H9 (cell line): ENCODE measurements at regions not wholly inside any gene's neighbourhood (a gene's known extent, or its start where the extent isn't known, plus 50 kb on each side); places are given as distances from the start of the nearest gene placed in this dataset.

ENCODE experiments used
- DNase-seq: peaks from one replicate; pipeline ENCODE4 v3.0.0-alpha.2; 2017
- H2AFZ ChIP-seq: one replicate; pipeline ENCODE4 v1.6.1; 2013; ENCODE audit warnings: mild to moderate bottlenecking, low read length, control low read depth, moderate library complexity
- H2AK5ac ChIP-seq: 2 replicates; pipeline ENCODE4 v1.6.1; 2013; ENCODE audit warnings: low read length, control low read depth, mixed read lengths; ENCODE audit not compliant: insufficient read length
- H2BK120ac ChIP-seq: one replicate; pipeline ENCODE4 v1.6.1; 2013; ENCODE audit warnings: low read depth, mild to moderate bottlenecking, low read length, control low read depth, inconsistent platforms; ENCODE audit not compliant: poor library complexity, severe bottlenecking
- H2BK12ac ChIP-seq: 2 replicates; pipeline ENCODE4 v1.6.1; 2013; ENCODE audit warnings: low read length, control low read depth, mixed read lengths, low read depth; ENCODE audit not compliant: insufficient read length
- H2BK15ac ChIP-seq: 2 replicates; pipeline ENCODE4 v1.6.1; 2013; ENCODE audit warnings: low read depth, low read length, control low read depth
- H2BK20ac ChIP-seq: one replicate; pipeline ENCODE4 v1.6.1; 2013; ENCODE audit warnings: low read depth, mild to moderate bottlenecking, low read length, control low read depth, inconsistent platforms; ENCODE audit not compliant: poor library complexity, severe bottlenecking
- H2BK5ac ChIP-seq: 2 replicates; pipeline ENCODE4 v1.6.1; 2013; ENCODE audit warnings: low read length, control low read depth, mixed read lengths; ENCODE audit not compliant: insufficient read length
- H3K14ac ChIP-seq: 2 replicates; pipeline ENCODE4 v1.6.1; 2013; ENCODE audit warnings: low read length, control low read depth; ENCODE audit not compliant: insufficient read depth
- H3K18ac ChIP-seq: 2 replicates; pipeline ENCODE4 v1.6.1; 2013; ENCODE audit warnings: low read depth, mild to moderate bottlenecking, mixed read lengths, low read length, control low read depth; ENCODE audit not compliant: insufficient read length
- H3K23ac ChIP-seq: 2 replicates; pipeline ENCODE4 v1.6.1; 2013; ENCODE audit warnings: low read length, control low read depth, mixed read lengths, low read depth; ENCODE audit not compliant: insufficient read length
- H3K23me2 ChIP-seq: 2 replicates; pipeline ENCODE4 v1.6.1; 2013; ENCODE audit warnings: low read depth, mild to moderate bottlenecking, mixed read lengths, low read length, control low read depth; ENCODE audit not compliant: insufficient read length, poor library complexity, severe bottlenecking
- H3K27ac ChIP-seq: 2 replicates; pipeline ENCODE4 v1.5.1; 2013; ENCODE audit warnings: low read length, control low read depth, mixed read lengths, low read depth; ENCODE audit not compliant: insufficient read length
- H3K27me3 ChIP-seq: 2 replicates; pipeline ENCODE4 v1.6.1; 2013; ENCODE audit warnings: low read length, control low read depth, inconsistent platforms; ENCODE audit not compliant: insufficient read depth
- H3K4ac ChIP-seq: 2 replicates; pipeline ENCODE4 v1.6.1; 2013; ENCODE audit warnings: low read depth, mild to moderate bottlenecking, control low read depth, inconsistent platforms, low read length, moderate library complexity
- H3K4me1 ChIP-seq: 2 replicates; pipeline ENCODE4 v1.6.1; 2013; ENCODE audit warnings: low read length, control low read depth, inconsistent platforms; ENCODE audit not compliant: insufficient read depth
- H3K4me2 ChIP-seq: 2 replicates; pipeline ENCODE4 v1.6.1; 2013; ENCODE audit warnings: low read length, control low read depth, mixed read lengths; ENCODE audit not compliant: insufficient read length, insufficient read depth
- H3K56ac ChIP-seq: 2 replicates; pipeline ENCODE4 v1.6.1; 2013; ENCODE audit warnings: low read depth, mild to moderate bottlenecking, mixed read lengths, low read length, control low read depth; ENCODE audit not compliant: insufficient read length
- H3K79me1 ChIP-seq: 2 replicates; pipeline ENCODE4 v1.6.1; 2013; ENCODE audit warnings: low read depth, mild to moderate bottlenecking, moderate library complexity, low read length, control low read depth, inconsistent platforms; ENCODE audit not compliant: insufficient read depth, poor library complexity, severe bottlenecking
- H3K79me2 ChIP-seq: 2 replicates; pipeline ENCODE4 v1.6.1; 2013; ENCODE audit warnings: low read length, control low read depth, inconsistent platforms; ENCODE audit not compliant: insufficient read depth
- H3K9ac ChIP-seq: 2 replicates; pipeline ENCODE4 v1.6.1; 2013; ENCODE audit warnings: low read length, control low read depth, mixed read lengths; ENCODE audit not compliant: insufficient read length; ENCODE audit errors: extremely low read depth
- H3K9me3 ChIP-seq: one replicate; pipeline ENCODE4 v1.6.1; 2013; ENCODE audit warnings: low read depth, low read length, inconsistent platforms; ENCODE audit not compliant: control insufficient read depth
- H3T11ph ChIP-seq: one replicate; pipeline ENCODE4 v1.6.1; 2013; ENCODE audit warnings: mild to moderate bottlenecking, low read length, control low read depth, inconsistent platforms
- H4K20me1 ChIP-seq: one replicate; pipeline ENCODE4 v1.6.1; 2013; ENCODE audit not compliant: control insufficient read depth, insufficient read length, insufficient read depth
- H4K5ac ChIP-seq: 2 replicates; pipeline ENCODE4 v1.6.1; 2013; ENCODE audit warnings: low read depth, mild to moderate bottlenecking, mixed read lengths, low read length, control low read depth; ENCODE audit not compliant: insufficient read length
- H4K8ac ChIP-seq: replicated peaks from 2 replicates; pipeline ENCODE4 v1.6.1; 2013; ENCODE audit warnings: low read length, control low read depth, mixed read lengths, low read depth; ENCODE audit not compliant: insufficient read length
- H4K91ac ChIP-seq: 2 replicates; pipeline ENCODE4 v1.6.1; 2013; ENCODE audit warnings: low read depth, mild to moderate bottlenecking, moderate library complexity, mixed read lengths, low read length, control low read depth; ENCODE audit not compliant: insufficient read length
- H3K27ac Mint-ChIP-seq, 3 experiments: 2 replicates in 2 of 3; 3 replicates in 1 of 3; pipeline ENCODE4 v1.8.0; 2020 to 2021; ENCODE audit warnings: mixed read lengths in 3 of 3, mild to moderate bottlenecking in 1 of 3, moderate library complexity in 1 of 3
- H3K27me3 Mint-ChIP-seq: 2 replicates; pipeline ENCODE4 v1.8.0; 2021; ENCODE audit warnings: low read depth, mild to moderate bottlenecking, moderate library complexity, mixed read lengths
- H3K36me3 Mint-ChIP-seq, 3 experiments: 2 replicates in 2 of 3; 3 replicates in 1 of 3; pipeline ENCODE4 v1.8.0; 2020 to 2021; ENCODE audit warnings: low read depth in 3 of 3, mixed read lengths in 3 of 3; ENCODE audit not compliant: insufficient read depth in 1 of 3
- H3K4me1 Mint-ChIP-seq, 2 experiments: 2 replicates each; pipeline ENCODE4 v1.8.0; 2020; ENCODE audit warnings: mixed read lengths in 2 of 2
- H3K4me3 Mint-ChIP-seq, 2 experiments: 2 replicates in 1 of 2; 3 replicates in 1 of 2; pipeline ENCODE4 v1.8.0; 2020 to 2021; ENCODE audit warnings: mild to moderate bottlenecking in 2 of 2, mixed read lengths in 2 of 2, moderate library complexity in 1 of 2
- H3K9me3 Mint-ChIP-seq, 2 experiments: 2 replicates in 1 of 2; 3 replicates in 1 of 2; pipeline ENCODE4 v1.8.0; 2020; ENCODE audit warnings: mild to moderate bottlenecking in 2 of 2, mixed read lengths in 2 of 2, moderate library complexity in 1 of 2
- WGBS: extraction: QIAGEN DNeasy Blood & Tissue Kit; methylation state at CpG from one replicate; pipeline ENCODE4 v1.1.7; 2013; ENCODE audit warnings: missing lambda C conversion rate, low lambda C conversion rate, mixed read lengths; ENCODE audit not compliant: insufficient read length; ENCODE audit errors: extremely low coverage; 5-methylcytosine and 5-hydroxymethylcytosine counted together
- TF ChIP-seq, protein P1 (sequence below): fragments of 200-600 bp; sonication (generic); conservative IDR thresholded peaks from 3 replicates; pipeline ENCODE4 v1.8.0; 2021; ENCODE audit warnings: antibody characterized with exemption, mild to moderate bottlenecking

DNA sequence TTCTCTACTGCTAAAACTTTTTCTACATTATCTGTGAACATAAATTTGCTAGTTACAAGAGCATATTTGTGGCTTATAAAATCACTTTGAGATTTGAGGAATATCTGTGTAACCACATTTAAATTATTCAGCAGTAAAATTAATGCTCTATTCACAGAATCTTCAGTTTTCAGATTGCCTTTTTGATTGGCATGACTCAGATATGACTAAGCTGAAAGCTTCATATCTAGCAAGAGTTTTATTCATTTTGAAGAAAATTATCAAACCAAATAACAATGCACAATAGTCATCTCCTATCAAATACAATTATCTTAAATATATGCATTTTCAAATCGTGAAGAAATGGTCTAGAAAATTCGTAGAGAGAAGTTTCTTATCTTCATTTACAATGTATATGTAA is 1498.2 kb upstream of the B3GALT2 start:
- Histone ChIP-seq H3K18ac (no peak overlapping the region), H3K79me1 (no peaks in the 10 kb centered on the region), H3T11ph (no peak overlapping the region), H2BK20ac (no peak overlapping the region), H4K5ac (no peak overlapping the region), H3K27me3 (no peaks in the 10 kb centered on the region), H2AK5ac (no peak overlapping the region), H3K4ac (no peak overlapping the region), H2BK15ac (no peak overlapping the region), H3K4me1 (no peaks in the 10 kb centered on the region), H4K20me1 (no peaks in the 10 kb centered on the region), H3K27ac (no peak overlapping the region), H3K79me2 (no peaks in the 10 kb centered on the region), H3K23me2 (no peaks in the 10 kb centered on the region), H3K14ac (no peak overlapping the region), H2AFZ (no peak overlapping the region), H3K9me3 (no peaks in the 10 kb centered on the region), H4K91ac (no peak overlapping the region), H3K4me2 (no peak overlapping the region), H3K23ac (no peak overlapping the region), H4K8ac (no peak overlapping the region), H3K9ac (no peak overlapping the region), H2BK120ac (no peak overlapping the region), H2BK5ac (no peak overlapping the region), H3K56ac (no peak overlapping the region), H2BK12ac (no peak overlapping the region)
- Mint-ChIP-seq H3K4me3 (no peak overlapping the region), H3K27ac (no peak overlapping the region), H3K36me3 (no peaks in the 10 kb centered on the region), H3K4me1 (no peaks in the 10 kb centered on the region), H3K9me3 (no peaks in the 10 kb centered on the region), H3K27me3 (no peaks in the 10 kb centered on the region)
- DNase-seq = no peak
- TF ChIP-seq, protein P1, sequence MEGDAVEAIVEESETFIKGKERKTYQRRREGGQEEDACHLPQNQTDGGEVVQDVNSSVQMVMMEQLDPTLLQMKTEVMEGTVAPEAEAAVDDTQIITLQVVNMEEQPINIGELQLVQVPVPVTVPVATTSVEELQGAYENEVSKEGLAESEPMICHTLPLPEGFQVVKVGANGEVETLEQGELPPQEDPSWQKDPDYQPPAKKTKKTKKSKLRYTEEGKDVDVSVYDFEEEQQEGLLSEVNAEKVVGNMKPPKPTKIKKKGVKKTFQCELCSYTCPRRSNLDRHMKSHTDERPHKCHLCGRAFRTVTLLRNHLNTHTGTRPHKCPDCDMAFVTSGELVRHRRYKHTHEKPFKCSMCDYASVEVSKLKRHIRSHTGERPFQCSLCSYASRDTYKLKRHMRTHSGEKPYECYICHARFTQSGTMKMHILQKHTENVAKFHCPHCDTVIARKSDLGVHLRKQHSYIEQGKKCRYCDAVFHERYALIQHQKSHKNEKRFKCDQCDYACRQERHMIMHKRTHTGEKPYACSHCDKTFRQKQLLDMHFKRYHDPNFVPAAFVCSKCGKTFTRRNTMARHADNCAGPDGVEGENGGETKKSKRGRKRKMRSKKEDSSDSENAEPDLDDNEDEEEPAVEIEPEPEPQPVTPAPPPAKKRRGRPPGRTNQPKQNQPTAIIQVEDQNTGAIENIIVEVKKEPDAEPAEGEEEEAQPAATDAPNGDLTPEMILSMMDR = no peak
- WGBS = no CpG with 5 or more reads among the region's 2 CpGs
